ENCODE measurements at regions not wholly inside any gene's neighbourhood (a gene's known extent, or its start where the extent isn't known, plus 50 kb on each side); places are given as distances from the start of the nearest gene placed in this dataset.

DNA sequence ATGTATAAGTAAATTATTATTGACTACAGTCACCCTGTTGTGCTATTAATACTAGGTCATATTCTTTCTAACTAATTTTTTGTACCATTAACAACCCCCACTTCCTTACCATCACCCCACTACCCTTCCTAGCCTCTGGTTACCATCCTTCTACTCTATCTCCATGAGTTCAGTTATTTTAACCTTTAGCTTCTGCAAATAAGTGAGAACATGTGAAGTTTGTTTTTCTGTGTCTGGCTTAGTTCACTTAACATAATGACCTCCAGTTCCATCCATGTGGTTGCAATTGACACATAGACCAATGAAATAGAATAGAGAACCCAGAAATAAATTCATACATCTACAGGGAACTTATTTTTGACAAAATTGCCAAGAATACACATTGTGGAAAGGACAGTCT is 55.4 kb upstream of the CHRNB4 start:
- ChIA-PET POLR2A (no interaction called here), CTCF (interaction anchor here (1.2 kb wide), 1 partner anchor 12 kb away, joined by 3 read pairs; no protein-coding TSS in a partner anchor)
- Histone ChIP-seq H3K4me3 (ENCODE audit: low read depth, low read length) (no peak overlapping the region), H3K27me3 (ENCODE audit: control insufficient read depth, insufficient read depth, low read length) (peaks cover 20% of the 10 kb centered on the region), H3K9me3 (ENCODE audit: control insufficient read depth, insufficient read depth, low read length) (no peaks in the 10 kb centered on the region), H3K27ac (ENCODE audit: low read depth, low read length) (no peak overlapping the region)
- no peak for DNase-seq (ENCODE audit: low read depth, low spot score)
- TF ChIP-seq, protein P1, sequence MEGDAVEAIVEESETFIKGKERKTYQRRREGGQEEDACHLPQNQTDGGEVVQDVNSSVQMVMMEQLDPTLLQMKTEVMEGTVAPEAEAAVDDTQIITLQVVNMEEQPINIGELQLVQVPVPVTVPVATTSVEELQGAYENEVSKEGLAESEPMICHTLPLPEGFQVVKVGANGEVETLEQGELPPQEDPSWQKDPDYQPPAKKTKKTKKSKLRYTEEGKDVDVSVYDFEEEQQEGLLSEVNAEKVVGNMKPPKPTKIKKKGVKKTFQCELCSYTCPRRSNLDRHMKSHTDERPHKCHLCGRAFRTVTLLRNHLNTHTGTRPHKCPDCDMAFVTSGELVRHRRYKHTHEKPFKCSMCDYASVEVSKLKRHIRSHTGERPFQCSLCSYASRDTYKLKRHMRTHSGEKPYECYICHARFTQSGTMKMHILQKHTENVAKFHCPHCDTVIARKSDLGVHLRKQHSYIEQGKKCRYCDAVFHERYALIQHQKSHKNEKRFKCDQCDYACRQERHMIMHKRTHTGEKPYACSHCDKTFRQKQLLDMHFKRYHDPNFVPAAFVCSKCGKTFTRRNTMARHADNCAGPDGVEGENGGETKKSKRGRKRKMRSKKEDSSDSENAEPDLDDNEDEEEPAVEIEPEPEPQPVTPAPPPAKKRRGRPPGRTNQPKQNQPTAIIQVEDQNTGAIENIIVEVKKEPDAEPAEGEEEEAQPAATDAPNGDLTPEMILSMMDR (IDR thresholded peaks at IDR 0.05; ENCODE audit: low read depth, low read length) = no peak

DNA sequence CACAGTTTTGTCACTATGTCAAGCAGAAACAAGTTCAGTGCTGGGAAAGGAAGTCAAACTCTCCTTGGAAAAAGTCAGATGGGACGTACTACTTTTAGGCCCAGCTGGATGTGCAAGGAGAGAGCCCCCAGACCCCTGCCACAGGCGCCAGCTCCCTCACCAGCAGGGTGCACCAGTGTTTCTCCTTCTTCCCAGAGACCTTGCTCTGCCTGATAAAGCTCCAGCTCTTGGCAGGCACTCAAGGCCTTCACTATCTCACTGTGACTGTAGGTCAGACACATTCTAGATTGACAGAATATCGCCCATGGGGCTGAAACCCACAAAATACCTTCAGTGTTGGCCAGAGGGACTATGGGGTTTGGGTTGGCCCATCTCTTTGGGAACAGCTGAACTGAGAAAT is 54.8 kb upstream of the CHRNB4 start:
- CTCF ChIA-PET = no interaction called here
- DNase-seq (ENCODE audit: low read depth, low spot score) = no peak
- Histone ChIP-seq H3K27ac (ENCODE audit: low read depth, low read length) (no peak overlapping the region), H3K9me3 (ENCODE audit: control insufficient read depth, insufficient read depth, low read length) (no peaks in the 10 kb centered on the region), H3K27me3 (ENCODE audit: control insufficient read depth, insufficient read depth, low read length) (peaks cover 24% of the 10 kb centered on the region), H3K4me3 (ENCODE audit: low read depth, low read length) (no peak overlapping the region)
- TF ChIP-seq, protein P1 (IDR thresholded peaks at IDR 0.05; ENCODE audit: low read depth, low read length) = no peak
- POLR2A ChIA-PET = no interaction called here

DNA sequence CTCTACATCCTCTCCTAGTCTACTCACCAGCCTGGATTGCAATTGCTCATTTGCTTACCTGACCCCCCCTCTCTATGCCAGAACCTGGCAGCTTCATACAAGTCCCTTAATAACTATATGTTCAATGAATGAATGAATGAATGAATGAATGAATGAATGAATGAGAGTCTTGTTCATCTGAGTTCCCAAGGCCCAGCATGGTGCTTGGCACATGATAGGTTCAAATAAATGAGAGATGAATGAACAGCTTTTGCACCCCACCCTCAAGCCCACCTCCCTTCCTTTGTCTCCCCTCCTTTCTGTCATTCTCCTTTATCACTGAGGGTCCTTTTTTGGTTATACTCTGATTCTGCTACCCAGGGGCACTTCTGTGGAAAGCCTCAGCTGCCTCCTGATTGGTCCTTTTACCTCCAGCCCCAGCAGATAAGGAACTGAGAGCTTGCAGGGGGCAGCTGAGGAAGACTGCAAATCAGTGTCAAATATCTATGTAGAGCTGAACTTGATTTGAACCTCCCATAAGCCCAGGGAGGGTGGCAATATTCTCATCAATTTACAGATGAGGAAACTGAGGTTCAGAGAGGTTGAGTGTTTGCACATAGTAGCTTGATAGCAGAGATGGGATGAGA is 54.1 kb upstream of the CHRNB4 start:
- POLR2A ChIA-PET = no interaction called here
- CTCF ChIA-PET = no interaction called here

DNA sequence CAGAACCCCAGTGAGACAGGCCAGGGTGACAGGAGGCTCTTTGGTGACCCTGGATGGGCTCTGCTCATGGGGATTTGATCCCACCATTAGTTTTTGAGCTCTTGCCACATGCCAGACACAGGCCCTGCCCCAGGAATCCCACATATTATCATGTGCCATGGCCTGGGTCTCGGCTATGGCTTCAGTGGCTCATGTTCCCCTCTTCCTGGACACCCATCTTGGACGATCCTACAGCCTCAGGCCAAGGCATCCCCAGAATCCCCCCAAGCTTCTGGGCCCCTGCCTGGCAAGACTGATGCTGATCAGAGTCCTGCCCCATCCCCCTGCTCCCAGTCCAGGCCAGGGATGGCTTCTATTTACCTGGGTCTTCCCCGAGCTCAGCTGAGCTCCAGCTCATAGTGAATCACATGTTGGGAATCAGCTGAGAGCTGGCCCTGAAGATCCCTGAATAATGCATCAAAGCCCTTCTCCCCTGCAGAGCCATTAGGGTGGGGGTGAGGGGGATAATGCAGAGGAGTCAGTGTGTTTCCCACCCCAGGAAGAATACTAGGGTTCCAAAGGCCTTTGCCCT is 50.9 kb upstream of the CHRNB4 start:
- ChIA-PET CTCF (interaction anchor here (1.4 kb wide), 1 partner anchor 15 kb away, joined by 4 read pairs; no protein-coding TSS in a partner anchor), POLR2A (no interaction called here)
- Histone ChIP-seq H3K27me3 (ENCODE audit: control insufficient read depth, insufficient read depth, low read length) (peaks cover 23% of the 10 kb centered on the region), H3K4me3 (ENCODE audit: low read depth, low read length) (no peak overlapping the region), H3K9me3 (ENCODE audit: control insufficient read depth, insufficient read depth, low read length) (no peaks in the 10 kb centered on the region), H3K27ac (ENCODE audit: low read depth, low read length) (no peak overlapping the region)
- DNase-seq (ENCODE audit: low read depth, low spot score) = no peak
- TF ChIP-seq, protein P1 (IDR thresholded peaks at IDR 0.05; ENCODE audit: low read depth, low read length) = no peak

More for the DNA sequence above, 54.1 kb upstream of the CHRNB4 start:
- TF ChIP-seq, protein P1 (IDR thresholded peaks at IDR 0.05; ENCODE audit: low read depth, low read length) = no peak
- Histone ChIP-seq H3K4me3 (ENCODE audit: low read depth, low read length) (no peak overlapping the region), H3K27me3 (ENCODE audit: control insufficient read depth, insufficient read depth, low read length) (peaks cover 24% of the 10 kb centered on the region), H3K27ac (ENCODE audit: low read depth, low read length) (no peak overlapping the region), H3K9me3 (ENCODE audit: control insufficient read depth, insufficient read depth, low read length) (no peaks in the 10 kb centered on the region)
- no peak for DNase-seq (ENCODE audit: low read depth, low spot score)

DNA sequence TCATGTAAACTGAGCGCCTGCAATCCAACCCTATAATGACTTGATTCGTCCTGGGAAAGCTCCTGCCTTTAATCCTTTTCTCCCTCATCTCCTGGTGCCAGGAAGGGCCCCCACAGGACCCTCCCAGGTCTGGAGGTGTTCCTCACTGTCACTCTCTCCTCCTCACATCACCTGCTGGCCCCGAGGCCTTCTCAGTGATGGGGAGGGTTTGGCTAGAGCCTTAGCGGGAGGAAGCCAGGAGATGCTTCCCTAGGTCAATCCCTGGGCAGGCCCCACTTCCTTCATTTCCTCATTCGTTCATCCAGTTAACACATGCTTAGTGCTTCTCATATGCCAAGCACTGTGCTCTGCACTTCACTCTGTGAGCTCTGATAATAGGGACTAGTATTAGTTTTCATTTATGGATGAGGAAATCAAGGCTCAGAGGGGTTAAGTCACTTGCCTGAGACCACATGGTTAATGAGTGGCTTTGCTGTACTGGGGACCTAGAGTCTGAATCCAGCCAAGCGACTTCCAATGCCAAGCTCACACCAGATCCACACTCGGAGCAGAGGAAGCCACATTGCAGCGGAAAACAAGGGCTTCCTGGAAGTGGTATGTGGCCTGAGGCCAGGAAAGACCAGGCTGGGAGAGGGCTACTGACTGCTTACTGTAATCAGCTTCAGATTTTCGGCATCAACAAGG is 50.3 kb upstream of the CHRNB4 start:
- no peak overlapping the region for H3K27ac ChIP-seq (ENCODE audit: low read depth, low read length)
- no peak for DNase-seq (ENCODE audit: low read depth, low spot score)
- TF ChIP-seq, protein P1 (IDR thresholded peaks at IDR 0.05; ENCODE audit: low read depth, low read length) = no peak
- peaks cover 23% of the 10 kb centered on the region for H3K27me3 ChIP-seq (ENCODE audit: control insufficient read depth, insufficient read depth, low read length)
- no peaks in the 10 kb centered on the region for H3K9me3 ChIP-seq (ENCODE audit: control insufficient read depth, insufficient read depth, low read length)
- CTCF ChIA-PET = interaction anchor here (0.7 to 1.4 kb wide), 2 partner anchors 16 to 63 kb away, joined by 3 to 4 read pairs; no protein-coding TSS in a partner anchor
- POLR2A ChIA-PET = no interaction called here
- H3K4me3 ChIP-seq (ENCODE audit: low read depth, low read length) = no peak overlapping the region

All from AG04450 (cell line).